Brain microvascular endothelial cell (primary cell): ENCODE measurements at regions not wholly inside any gene's neighbourhood (a gene's known extent, or its start where the extent isn't known, plus 50 kb on each side); places are given as distances from the start of the nearest gene placed in this dataset.

Experiments
- DNase-seq: peaks from one replicate; pipeline ENCODE4 v3.0.0-alpha.2; 2020
- H3K27ac ChIP-seq: fragments of 250-450 bp; sonication (Bioruptor Pico); 2 replicates; pipeline ENCODE4 v1.5.1; 2020; ENCODE audit warnings: mild to moderate bottlenecking, moderate library complexity
- H3K27me3 ChIP-seq: fragments of 250-450 bp; sonication (Bioruptor Pico); replicated peaks from 2 replicates; pipeline ENCODE4 v1.5.1; 2020; ENCODE audit warnings: mild to moderate bottlenecking
- H3K36me3 ChIP-seq: fragments of 250-450 bp; sonication (Bioruptor Pico); replicated peaks from 2 replicates; pipeline ENCODE4 v1.5.1; 2020; ENCODE audit warnings: mild to moderate bottlenecking
- H3K4me3 ChIP-seq: 2 replicates; pipeline ENCODE4 v1.5.1; 2011; ENCODE audit warnings: low read depth, mild to moderate bottlenecking, control low read depth, low read length, moderate library complexity
- in situ Hi-C: cut with HindIII; loops from 2 replicates; pipeline ENCODE4 v1.10.0; 2017; ENCODE audit warnings: low sequenced_read_pairs, low pct_ligation_motif_present
- TF ChIP-seq, protein P1 (sequence below): IDR thresholded peaks from 2 replicates; pipeline ENCODE4 v1.5.1; 2011; ENCODE audit warnings: low read depth, mild to moderate bottlenecking, moderate library complexity, low read length, control low read depth, inconsistent platforms; ENCODE audit errors: missing control alignments

DNA sequence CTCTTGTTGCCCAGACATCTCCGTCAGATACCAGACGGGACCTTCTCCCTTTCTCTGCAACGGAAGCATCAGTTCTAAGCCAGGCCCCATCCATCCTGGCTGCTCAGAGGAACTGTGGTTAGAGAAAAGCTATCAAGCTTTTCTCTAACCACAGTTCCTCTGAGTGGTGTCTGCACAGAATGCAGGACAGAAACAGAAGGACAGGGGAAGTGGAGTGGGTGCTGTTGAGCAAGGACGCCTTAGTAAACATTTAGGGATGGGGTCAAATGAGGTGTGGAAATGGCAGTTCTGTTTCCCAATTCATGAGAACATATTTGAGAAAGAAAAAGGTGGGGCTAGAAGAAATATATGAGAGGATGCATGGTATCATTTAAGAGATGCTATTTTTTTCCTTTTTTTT lies 283.8 kb downstream of the CRLF2 start:
- Histone ChIP-seq H3K4me3 (no peak overlapping the region), H3K27ac (no peak overlapping the region), H3K36me3 (no peaks in the 10 kb centered on the region), H3K27me3 (no peaks in the 10 kb centered on the region)
- TF ChIP-seq, protein P1, sequence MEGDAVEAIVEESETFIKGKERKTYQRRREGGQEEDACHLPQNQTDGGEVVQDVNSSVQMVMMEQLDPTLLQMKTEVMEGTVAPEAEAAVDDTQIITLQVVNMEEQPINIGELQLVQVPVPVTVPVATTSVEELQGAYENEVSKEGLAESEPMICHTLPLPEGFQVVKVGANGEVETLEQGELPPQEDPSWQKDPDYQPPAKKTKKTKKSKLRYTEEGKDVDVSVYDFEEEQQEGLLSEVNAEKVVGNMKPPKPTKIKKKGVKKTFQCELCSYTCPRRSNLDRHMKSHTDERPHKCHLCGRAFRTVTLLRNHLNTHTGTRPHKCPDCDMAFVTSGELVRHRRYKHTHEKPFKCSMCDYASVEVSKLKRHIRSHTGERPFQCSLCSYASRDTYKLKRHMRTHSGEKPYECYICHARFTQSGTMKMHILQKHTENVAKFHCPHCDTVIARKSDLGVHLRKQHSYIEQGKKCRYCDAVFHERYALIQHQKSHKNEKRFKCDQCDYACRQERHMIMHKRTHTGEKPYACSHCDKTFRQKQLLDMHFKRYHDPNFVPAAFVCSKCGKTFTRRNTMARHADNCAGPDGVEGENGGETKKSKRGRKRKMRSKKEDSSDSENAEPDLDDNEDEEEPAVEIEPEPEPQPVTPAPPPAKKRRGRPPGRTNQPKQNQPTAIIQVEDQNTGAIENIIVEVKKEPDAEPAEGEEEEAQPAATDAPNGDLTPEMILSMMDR: no peak
- no peak for DNase-seq
- in situ Hi-C loops: no loop called here

DNA sequence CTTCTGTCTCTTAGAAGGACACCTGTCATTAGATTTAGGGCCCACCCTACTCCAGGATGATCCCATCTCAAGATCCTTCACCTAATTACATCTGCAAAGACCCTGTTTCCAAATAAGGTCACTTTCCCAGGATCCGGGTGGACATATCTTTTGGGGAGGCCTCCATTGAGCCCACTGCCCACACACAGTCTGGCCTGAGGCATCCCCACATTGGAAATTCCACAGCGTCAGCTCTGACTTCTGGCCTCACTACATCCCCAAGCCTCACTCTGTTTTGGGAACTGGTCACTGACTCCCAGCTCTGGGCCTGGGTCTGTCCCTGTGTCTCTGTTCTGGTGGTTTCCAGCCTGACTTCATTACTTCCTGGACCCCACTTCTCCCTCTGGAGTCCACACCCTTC lies 285.5 kb downstream of the CRLF2 start:
- no peak overlapping the region for H3K27ac ChIP-seq
- DNase-seq: no peak
- H3K36me3 ChIP-seq: no peaks in the 10 kb centered on the region
- TF ChIP-seq, protein P1: no peak
- no peak overlapping the region for H3K4me3 ChIP-seq
- no peaks in the 10 kb centered on the region for H3K27me3 ChIP-seq
- in situ Hi-C loops: no loop called here

DNA sequence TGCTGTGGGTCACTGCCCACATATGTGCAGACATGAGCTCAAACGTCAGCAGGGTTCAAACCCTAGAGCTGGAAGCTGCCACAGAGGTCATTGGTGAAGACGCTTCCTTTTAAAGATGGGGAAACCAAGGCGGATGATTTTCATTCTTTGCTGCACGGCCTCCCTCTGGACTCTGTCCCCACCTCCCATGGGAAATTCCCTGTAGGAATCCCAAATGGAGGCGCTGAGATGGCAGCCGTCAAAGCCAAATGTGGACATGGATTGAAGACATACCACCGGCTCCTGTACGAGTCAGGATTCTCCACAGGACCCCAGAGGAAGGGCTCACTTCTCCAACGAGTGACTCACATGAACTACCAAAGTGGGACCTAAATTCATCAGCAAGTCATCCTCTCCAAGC lies 286.4 kb downstream of the CRLF2 start:
- no peak for DNase-seq
- H3K27me3 ChIP-seq: no peaks in the 10 kb centered on the region
- no peaks in the 10 kb centered on the region for H3K36me3 ChIP-seq
- TF ChIP-seq, protein P1: no peak
- in situ Hi-C loops: no loop called here
- no peak overlapping the region for H3K4me3 ChIP-seq
- H3K27ac ChIP-seq: no peak overlapping the region

DNA sequence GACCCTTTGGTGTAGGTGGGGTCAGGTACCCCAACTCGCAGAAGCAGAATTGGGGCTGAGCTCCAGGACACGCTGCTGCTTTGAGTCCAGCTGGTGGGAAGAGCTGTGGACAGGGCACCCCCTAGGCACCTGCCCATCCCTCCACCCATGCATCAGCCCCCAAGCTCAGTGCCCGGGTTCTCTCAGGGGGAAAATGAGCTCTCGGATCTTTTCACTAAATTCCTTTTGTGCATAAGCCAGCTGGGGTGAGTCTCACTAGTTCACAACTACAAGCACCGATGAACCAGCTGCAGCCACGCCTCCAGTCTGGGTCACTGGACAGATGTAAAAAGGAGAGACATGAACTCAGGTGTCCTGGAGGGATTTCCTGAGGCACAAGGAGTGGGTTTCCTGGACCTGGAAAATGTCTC lies 286.8 kb downstream of the CRLF2 start:
- TF ChIP-seq, protein P1: no peak
- DNase-seq: no peak
- Histone ChIP-seq H3K27ac (no peak overlapping the region), H3K36me3 (no peaks in the 10 kb centered on the region), H3K4me3 (no peak overlapping the region), H3K27me3 (no peaks in the 10 kb centered on the region)
- in situ Hi-C loops: no loop called here

DNA sequence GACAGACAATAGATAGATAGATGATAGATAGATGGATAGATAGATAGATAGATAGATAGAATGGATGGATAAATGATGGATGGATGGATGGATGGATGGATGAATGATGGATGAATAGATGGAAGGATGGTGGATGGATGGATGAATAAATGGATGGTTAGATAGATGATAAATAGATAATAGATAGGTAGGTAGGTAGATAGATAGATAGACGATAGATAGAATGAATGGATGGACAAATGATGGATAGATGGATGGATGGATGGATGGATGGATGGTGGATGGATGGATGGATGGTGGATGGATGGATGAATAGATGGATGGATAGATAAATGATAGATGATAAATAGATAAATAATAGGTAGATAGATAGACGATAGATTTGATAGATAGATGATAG lies 287.4 kb downstream of the CRLF2 start:
- TF ChIP-seq, protein P1: no peak
- Histone ChIP-seq H3K27me3 (no peaks in the 10 kb centered on the region), H3K4me3 (no peak overlapping the region), H3K27ac (no peak overlapping the region), H3K36me3 (no peaks in the 10 kb centered on the region)
- in situ Hi-C loops: no loop called here
- no peak for DNase-seq

DNA sequence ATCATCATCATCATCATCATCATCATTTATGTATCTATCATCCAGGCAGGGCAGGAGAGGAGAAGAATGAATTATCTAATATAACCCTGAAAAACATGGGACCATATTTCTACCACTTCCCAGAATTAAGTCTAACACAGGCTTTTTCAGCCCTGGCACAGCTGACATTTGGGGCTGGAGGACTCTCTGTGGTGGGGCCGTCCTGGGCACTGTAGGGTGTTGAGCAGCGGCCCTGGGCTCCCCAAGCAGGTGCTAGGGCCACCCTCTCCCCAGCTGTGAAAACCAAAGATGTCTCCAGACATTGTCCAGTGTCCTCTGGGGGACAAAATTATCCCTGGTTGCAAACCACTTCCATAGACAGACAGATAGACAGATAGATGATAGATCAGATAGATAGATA lies 288.4 kb downstream of the CRLF2 start:
- TF ChIP-seq, protein P1: no peak
- no peak for DNase-seq
- H3K27me3 ChIP-seq: no peaks in the 10 kb centered on the region
- no peak overlapping the region for H3K4me3 ChIP-seq
- H3K36me3 ChIP-seq: no peaks in the 10 kb centered on the region
- in situ Hi-C loops: no loop called here
- no peak overlapping the region for H3K27ac ChIP-seq
